CD14-positive monocyte (primary cell): ENCODE measurements at regions not wholly inside any gene's neighbourhood (a gene's known extent, or its start where the extent isn't known, plus 50 kb on each side); places are given as distances from the start of the nearest gene placed in this dataset.
"Not testable (repeated sequence)": the region's sequence is repeated elsewhere in the genome, so short reads cannot be mapped to it uniquely, and the experiment has no call there.

Experiments
- DNase-seq, 3 donors: peaks; one replicate each; pipeline ENCODE4 v3.0.0-alpha.2; 2011 to 2022
- H2AFZ ChIP-seq: 2 replicates; pipeline ENCODE4 v1.6.0; 2012; ENCODE audit warnings: mild to moderate bottlenecking, low read depth, low read length, inconsistent platforms; ENCODE audit not compliant: insufficient read depth, poor library complexity, severe bottlenecking
- H3K27ac ChIP-seq, 2 donors: 1 replicate in 1 of 2; 2 replicates in 1 of 2; pipeline ENCODE4 v1.5.1; 2012 to 2013; ENCODE audit warnings: low read length in 2 of 2, control low read depth in 1 of 2, inconsistent platforms in 1 of 2, low read depth in 1 of 2, mild to moderate bottlenecking in 1 of 2
- H3K27me3 ChIP-seq, 2 donors: one replicate each; pipeline versions ENCODE4 v1.6.0 to v1.6.1; 2011 to 2013; ENCODE audit warnings: low read length in 2 of 2; ENCODE audit not compliant: control insufficient read depth in 2 of 2, insufficient read depth in 2 of 2
- H3K36me3 ChIP-seq, 2 donors: replicated peaks in 1 of 2; 1 replicate in 1 of 2; 2 replicates in 1 of 2; pipeline versions ENCODE4 v1.5.1 to v1.6.1; 2012 to 2013; ENCODE audit warnings: low read length in 2 of 2, control low read depth in 1 of 2, inconsistent platforms in 1 of 2, mild to moderate bottlenecking in 1 of 2; ENCODE audit not compliant: insufficient read depth in 2 of 2, control insufficient read depth in 1 of 2
- H3K4me1 ChIP-seq, 2 donors: 1 replicate in 1 of 2; 2 replicates in 1 of 2; pipeline versions ENCODE4 v1.5.1 to v1.6.1; 2012 to 2013; ENCODE audit warnings: low read length in 2 of 2, control low read depth in 1 of 2, inconsistent platforms in 1 of 2, mild to moderate bottlenecking in 1 of 2, moderate library complexity in 1 of 2; ENCODE audit not compliant: insufficient read depth in 2 of 2, control insufficient read depth in 1 of 2
- H3K4me2 ChIP-seq: replicated peaks from 2 replicates; pipeline ENCODE3; 2012; ENCODE audit warnings: low read length, moderate library complexity, mild to moderate bottlenecking; ENCODE audit not compliant: poor library complexity, severe bottlenecking; ENCODE audit errors: extremely low read depth
- H3K4me3 ChIP-seq, 3 experiments: fragments of 200-600 bp in 1 of 3; sonication (generic) in 1 of 3; replicated peaks in 1 of 3; 1 replicate in 2 of 3; 2 replicates in 1 of 3; pipeline ENCODE4 v1.5.1; 2011 to 2013; ENCODE audit warnings: low read length in 3 of 3, mild to moderate bottlenecking in 3 of 3, control low read depth in 2 of 3, low read depth in 2 of 3, inconsistent platforms in 1 of 3, moderate library complexity in 1 of 3
- H3K79me2 ChIP-seq: 2 replicates; pipeline ENCODE4 v1.6.0; 2012; ENCODE audit warnings: mild to moderate bottlenecking, control low read depth, inconsistent platforms, low read length, moderate library complexity; ENCODE audit not compliant: insufficient read depth
- H3K9ac ChIP-seq: 2 replicates; pipeline ENCODE4 v1.6.0; 2017; ENCODE audit warnings: low read length, mild to moderate bottlenecking; ENCODE audit not compliant: insufficient read depth, poor library complexity, severe bottlenecking
- H3K9me3 ChIP-seq, 2 donors: replicated peaks in 1 of 2; 1 replicate in 1 of 2; 2 replicates in 1 of 2; pipeline versions ENCODE4 v1.5.1 to v1.6.1; 2012 to 2013; ENCODE audit warnings: low read length in 2 of 2, control low read depth in 1 of 2; ENCODE audit not compliant: control insufficient read depth in 1 of 2, insufficient read depth in 1 of 2
- H4K20me1 ChIP-seq: 2 replicates; pipeline ENCODE4 v1.6.0; 2012; ENCODE audit warnings: mild to moderate bottlenecking, low read length, control low read depth, moderate library complexity; ENCODE audit not compliant: insufficient read depth
- H3K27ac Mint-ChIP-seq, 7 donors: one replicate each; pipeline ENCODE4 v1.8.0; 2020; ENCODE audit warnings: mild to moderate bottlenecking in 7 of 7, mixed read lengths in 7 of 7, moderate library complexity in 6 of 7, inconsistent platforms in 2 of 7
- H3K27me3 Mint-ChIP-seq, 3 donors: one replicate each; pipeline ENCODE4 v1.8.0; 2021 to 2022; ENCODE audit warnings: low read depth in 3 of 3, mild to moderate bottlenecking in 3 of 3, mixed read lengths in 3 of 3, moderate library complexity in 3 of 3, inconsistent platforms in 1 of 3
- H3K36me3 Mint-ChIP-seq, 2 donors: one replicate each; pipeline ENCODE4 v1.8.0; 2020; ENCODE audit warnings: mixed read lengths in 2 of 2, inconsistent platforms in 1 of 2, mild to moderate bottlenecking in 1 of 2
- H3K4me1 Mint-ChIP-seq: one replicate; pipeline ENCODE4 v1.8.0; 2020; ENCODE audit warnings: mild to moderate bottlenecking, mixed read lengths
- H3K4me3 Mint-ChIP-seq, 2 donors: one replicate each; pipeline ENCODE4 v1.8.0; 2020; ENCODE audit warnings: mild to moderate bottlenecking in 2 of 2, mixed read lengths in 2 of 2, moderate library complexity in 1 of 2
- H3K9me3 Mint-ChIP-seq, 7 donors: one replicate each; pipeline ENCODE4 v1.8.0; 2020 to 2022; ENCODE audit warnings: mixed read lengths in 7 of 7, mild to moderate bottlenecking in 6 of 7, moderate library complexity in 6 of 7, inconsistent platforms in 2 of 7
- CTCF ChIP-seq: fragments of 200-600 bp; IDR thresholded peaks from one replicate; pipeline ENCODE4 v1.8.0; 2022; ENCODE audit warnings: antibody characterized with exemption, mild to moderate bottlenecking
- WGBS: methylation state at CpG from one replicate; pipeline ENCODE4 v1.1.5; 2013; ENCODE audit warnings: missing lambda C conversion rate; ENCODE audit not compliant: insufficient coverage; 5-methylcytosine and 5-hydroxymethylcytosine counted together
- intact Hi-C, 2 donors: fragments of 100-400 bp; cut with micrococcal nuclease; formaldehyde crosslinking; loops; one replicate each; pipeline versions ENCODE4 v1.15.0 to v1.15.1; 2023

- WGBS: 100% methylated on average over 1 of the region's 4 CpGs
Measured at GRCh38 chr10:21114683-21115082, 217.6 kb upstream of the NEBL start.

GRCh38 chr10:21110358-21110757 lies 213.2 kb upstream of the NEBL start:
- Histone ChIP-seq H3K4me3 (no peak overlapping the region), H4K20me1 (no peaks in the 10 kb centered on the region), H3K9me3 (no peaks in the 10 kb centered on the region), H3K9ac (no peak overlapping the region), H2AFZ (no peak overlapping the region), H3K36me3 (no peaks in the 10 kb centered on the region), H3K27me3 (no peaks in the 10 kb centered on the region), H3K27ac (no peak overlapping the region), H3K79me2 (no peaks in the 10 kb centered on the region), H3K4me2 (no peak overlapping the region), H3K4me1 (no peaks in the 10 kb centered on the region)
- Mint-ChIP-seq H3K36me3 (no peaks in the 10 kb centered on the region), H3K27ac (no peak overlapping the region), H3K4me1 (no peaks in the 10 kb centered on the region), H3K4me3 (no peak overlapping the region), H3K9me3 (peaks cover 0 to 11% (median 9%) of the 10 kb centered on the region in 7 donors), H3K27me3 (peaks cover 0 to 3% (median 1%) of the 10 kb centered on the region in 3 donors)
- no peak for DNase-seq
- intact Hi-C loops: no loop called here
- no peak for TF ChIP-seq CTCF
- WGBS: 92% methylated on average over 2 of the region's 2 CpGs

More at GRCh38 chr10:21114683-21115082, 217.6 kb upstream of the NEBL start:
- no peak overlapping the region for H3K4me3 Mint-ChIP-seq
- no peaks in the 10 kb centered on the region for H3K4me1 Mint-ChIP-seq
- no peaks in the 10 kb centered on the region for H3K36me3 Mint-ChIP-seq
- H3K4me2 ChIP-seq: no peak overlapping the region
- no peaks in the 10 kb centered on the region for H3K4me1 ChIP-seq
- no peak overlapping the region for H3K27ac Mint-ChIP-seq
- no peaks in the 10 kb centered on the region for H4K20me1 ChIP-seq
- H3K36me3 ChIP-seq: no peaks in the 10 kb centered on the region
- H3K9me3 Mint-ChIP-seq: peaks cover 0 to 11% (median 2%) of the 10 kb centered on the region in 7 donors
- no peak overlapping the region for H3K4me3 ChIP-seq
- H3K27me3 ChIP-seq: no peaks in the 10 kb centered on the region
- no peak overlapping the region for H2AFZ ChIP-seq
- DNase-seq: no peak
- H3K27ac ChIP-seq: no peak overlapping the region
- no peak overlapping the region for H3K9ac ChIP-seq
- H3K79me2 ChIP-seq: no peaks in the 10 kb centered on the region
- no peak for TF ChIP-seq CTCF
- peaks cover 0 to 4% (median 0%) of the 10 kb centered on the region in 3 donors for H3K27me3 Mint-ChIP-seq
- intact Hi-C loops: no loop called here
- H3K9me3 ChIP-seq: no peaks in the 10 kb centered on the region

- DNase-seq, H3K27ac Mint-ChIP-seq, H3K79me2 ChIP-seq, H3K4me2 ChIP-seq, H3K9me3 ChIP-seq, H3K4me3 Mint-ChIP-seq, H3K27me3 ChIP-seq, H3K27me3 Mint-ChIP-seq, intact Hi-C loops, H3K36me3 ChIP-seq, H3K9ac ChIP-seq, H3K27ac ChIP-seq, H3K4me1 ChIP-seq, H4K20me1 ChIP-seq, H2AFZ ChIP-seq, H3K36me3 Mint-ChIP-seq, H3K4me1 Mint-ChIP-seq, H3K4me3 ChIP-seq: not testable (repeated sequence)
- WGBS: no CpG with 5 or more reads among the region's 4 CpGs
- H3K9me3 Mint-ChIP-seq: peaks cover 0 to 11% (median 7%) of the 10 kb centered on the region in 7 donors
Measured at GRCh38 chr10:21106931-21107330, 209.8 kb upstream of the NEBL start.
